T47D (cell line): ENCODE measurements at regions not wholly inside any gene's neighbourhood (a gene's known extent, or its start where the extent isn't known, plus 50 kb on each side); places are given as distances from the start of the nearest gene placed in this dataset.

Experiments used
- DNase-seq, 2 experiments: peaks; one replicate each; pipeline versions ENCODE4 v3.0.0 to v3.0.0-alpha.2; 2011 to 2012; ENCODE audit warnings: low read depth in 1 of 2, low spot score in 1 of 2
- JUND ChIP-seq: IDR thresholded peaks from 2 replicates; pipeline ENCODE4 v1.6.1; 2012; ENCODE audit warnings: low read depth
- in situ Hi-C: cut with HindIII; loops from 2 replicates; pipeline ENCODE4 v1.10.0; 2016; ENCODE audit warnings: low sequenced_read_pairs, low pct_unique_long_range_greater_than_20kb

- TF ChIP-seq JUND, result no peak
- no peak for DNase-seq
- in situ Hi-C loops, result no loop called here
These were observed 193.3 kb upstream of the FAM9B start for GRCh38 chrX:9227276-9227675.

- no peak for TF ChIP-seq JUND
- in situ Hi-C loops, result no loop called here
- no peak for DNase-seq
These were observed 197.6 kb upstream of the FAM9B start for GRCh38 chrX:9231491-9231890.

- no peak for DNase-seq
- in situ Hi-C loops, result no loop called here
- no peak for TF ChIP-seq JUND
These were observed 199.2 kb upstream of the FAM9B start for GRCh38 chrX:9233141-9233540.

GRCh38 chrX:9234315-9234714 lies 200.4 kb upstream of the FAM9B start:
- TF ChIP-seq JUND, result no peak
- DNase-seq, result no peak
- in situ Hi-C loops, result no loop called here

- no peak for TF ChIP-seq JUND
- in situ Hi-C loops, result no loop called here
- no peak for DNase-seq
These were observed 201.8 kb upstream of the FAM9B start for GRCh38 chrX:9235722-9236121.

GRCh38 chrX:9240956-9241355 lies 207.0 kb upstream of the FAM9B start:
- no peak for TF ChIP-seq JUND
- in situ Hi-C loops, result no loop called here
- DNase-seq, result no peak

DNA sequence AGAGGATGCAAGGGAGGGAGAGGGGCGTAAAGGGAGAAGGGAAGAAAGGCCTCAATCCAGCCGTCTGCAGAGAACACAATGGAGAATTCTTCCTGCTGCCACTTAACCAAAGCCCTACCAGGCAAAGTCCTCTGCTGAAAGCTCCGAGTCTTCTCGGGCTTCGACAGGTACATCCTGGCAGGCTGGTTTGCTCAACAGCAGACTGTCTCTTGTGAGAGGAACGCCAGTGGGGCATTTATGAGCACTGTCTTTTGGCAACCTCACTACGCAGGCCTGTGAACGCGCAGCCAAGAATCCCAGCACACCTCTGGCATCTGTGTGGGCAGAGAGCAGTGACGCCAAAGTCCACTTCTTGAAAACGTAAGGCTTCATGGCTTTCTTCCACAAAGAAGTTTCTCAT lies 207.5 kb upstream of the FAM9B start:
- in situ Hi-C loops, result no loop called here
- no peak for TF ChIP-seq JUND
- no peak for DNase-seq

DNA sequence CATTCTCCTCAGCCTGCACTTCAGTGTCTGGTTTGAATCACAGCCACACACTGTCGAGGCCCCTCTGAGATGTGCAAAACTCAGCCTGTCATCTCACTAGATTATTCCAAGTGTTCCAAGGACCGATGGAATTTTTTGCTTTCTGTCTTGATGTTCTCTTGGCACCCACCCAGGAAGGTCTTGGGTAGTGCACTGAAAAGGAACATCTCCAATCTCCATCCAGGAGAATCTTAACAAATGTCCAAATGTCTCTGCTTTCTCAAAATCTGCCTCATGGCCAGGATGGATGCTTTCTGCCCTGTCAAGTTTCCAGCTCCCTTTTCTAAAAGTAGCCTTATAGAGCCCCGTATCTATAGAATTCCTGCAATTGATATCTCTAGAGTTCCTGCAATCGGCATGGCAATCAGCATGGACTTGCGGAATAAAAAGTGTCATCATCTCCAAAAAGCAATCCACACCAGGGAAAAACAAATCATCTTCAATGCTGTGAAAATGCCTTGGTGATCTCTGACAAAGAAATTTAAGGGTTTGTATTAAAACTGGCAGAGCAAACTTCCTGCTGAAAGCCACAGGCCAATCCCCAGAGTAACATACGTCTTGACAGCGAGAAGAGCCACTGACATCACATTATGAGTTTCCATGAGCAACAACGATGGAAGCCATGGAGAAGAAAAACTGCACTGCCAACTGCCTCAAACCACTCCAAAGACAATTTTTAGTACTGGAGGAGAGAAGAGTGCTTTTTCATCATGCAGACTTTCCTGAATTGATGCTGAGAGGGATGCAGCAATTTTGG lies 215.3 kb upstream of the FAM9B start:
- in situ Hi-C loops, result no loop called here
- TF ChIP-seq JUND, result no peak
- DNase-seq, result no peak

DNA sequence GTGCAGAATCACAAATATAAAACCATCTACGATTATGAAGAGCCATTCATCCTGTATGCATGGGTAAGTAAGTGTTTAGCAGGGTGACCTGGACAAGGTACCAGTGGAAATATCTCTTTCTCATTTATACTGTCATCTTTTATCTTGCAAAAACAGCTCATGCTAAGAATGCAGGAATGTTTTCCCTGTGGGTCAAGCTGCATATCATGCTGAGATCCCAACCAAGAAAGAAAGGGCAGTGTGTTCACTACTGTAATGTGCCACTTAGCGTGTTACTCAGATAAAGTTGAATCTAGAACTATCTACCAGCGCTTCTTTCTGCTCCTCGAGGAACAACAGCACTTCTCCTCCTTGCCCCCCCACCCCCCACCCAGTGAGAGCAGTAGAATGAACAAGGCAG lies 212.7 kb upstream of the TBL1X start:
- TF ChIP-seq JUND, result no peak
- no peak for DNase-seq
- in situ Hi-C loops, result no loop called here

DNA sequence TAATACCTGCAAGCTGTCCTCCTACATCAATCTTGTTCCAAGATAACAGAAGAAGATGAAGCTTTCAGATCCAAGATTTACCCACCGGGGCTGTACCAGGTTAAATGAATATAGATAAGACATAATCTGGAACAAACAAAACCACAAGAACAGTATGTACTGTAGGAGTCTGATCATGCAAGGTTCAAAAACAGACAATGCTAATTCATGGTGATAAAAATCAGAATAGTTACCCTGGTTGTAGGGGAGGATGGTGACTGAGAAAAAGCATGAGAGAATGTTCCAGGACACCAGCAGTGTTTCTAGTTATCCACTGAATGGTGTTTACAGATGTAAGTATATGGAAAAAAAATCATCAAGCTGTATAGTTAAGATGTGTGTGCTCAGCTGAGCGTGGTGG lies 211.6 kb upstream of the TBL1X start:
- no peak for TF ChIP-seq JUND
- in situ Hi-C loops, result no loop called here
- DNase-seq, result no peak

GRCh38 chrX:9257718-9258420 lies 207.0 kb upstream of the TBL1X start:
- DNase-seq, result no peak
- in situ Hi-C loops, result no loop called here
- no peak for TF ChIP-seq JUND

- DNase-seq, result no peak
- TF ChIP-seq JUND, result no peak
- in situ Hi-C loops, result no loop called here
These were observed 206.3 kb upstream of the TBL1X start for GRCh38 chrX:9258421-9259104.

DNA sequence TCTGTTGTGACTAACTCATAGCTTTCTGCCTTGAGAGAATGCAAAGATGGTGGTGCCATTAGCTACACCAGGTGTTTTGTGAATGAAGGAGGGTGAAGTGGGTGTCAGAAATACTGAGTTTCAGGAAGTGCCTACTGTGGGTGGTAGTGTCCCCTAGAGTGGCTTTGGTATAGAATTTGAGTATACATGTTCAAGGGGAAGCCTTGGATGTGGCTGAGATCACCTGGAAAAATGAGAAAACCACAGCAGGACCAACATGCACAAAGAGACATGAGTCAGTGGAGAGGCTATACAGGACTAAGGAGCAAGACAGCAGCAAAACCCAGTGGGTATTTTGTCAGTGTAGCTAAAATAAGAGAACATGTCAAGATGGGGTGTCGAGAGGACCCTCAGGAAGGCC lies 204.3 kb upstream of the TBL1X start:
- in situ Hi-C loops, result no loop called here
- DNase-seq, result no peak
- TF ChIP-seq JUND, result no peak
